Ovary (tissue), 3 donors: ENCODE measurements at regions not wholly inside any gene's neighbourhood (a gene's known extent, or its start where the extent isn't known, plus 50 kb on each side); places are given as distances from the start of the nearest gene placed in this dataset.

Experiments used
- CTCF ChIP-seq, 3 donors: fragments of 450-650 bp in 2 of 3; fragments of 200-600 bp in 1 of 3; IDR thresholded peaks; one replicate each; pipeline versions ENCODE4 v1.5.1 to v1.8.0; 2016 to 2022; ENCODE audit warnings: antibody characterized with exemption in 3 of 3, mild to moderate bottlenecking in 1 of 3
- EP300 ChIP-seq: sonication (generic); formaldehyde crosslinking; IDR thresholded peaks from one replicate; pipeline ENCODE4 v1.6.1; 2017; ENCODE audit warnings: antibody characterized with exemption
- POLR2A ChIP-seq: fragments of 450-650 bp; IDR thresholded peaks from one replicate; pipeline ENCODE4 v1.6.1; 2017; ENCODE audit warnings: antibody characterized with exemption, mild to moderate bottlenecking, moderate library complexity
- donor health status: DM: no; HTN: no; CAD: no.

GRCh38 chrX:10761447-10761846 is 141.1 kb upstream of the MID1 start:
- TF ChIP-seq CTCF (IDR thresholded peaks at IDR 0.05) (no peak), POLR2A (no peak), EP300 (no peak)
